K562 (cell line): ENCODE measurements at regions not wholly inside any gene's neighbourhood (a gene's known extent, or its start where the extent isn't known, plus 50 kb on each side); places are given as distances from the start of the nearest gene placed in this dataset.

Experiments
- ATAC-seq: fragments of 200-7000 bp; cut with Tn5 transposase; 3 replicates; pipeline ENCODE4 v1.9.1; 2020; ENCODE audit warnings: moderate library complexity
- BruUV-seq: library from RNA; stranded (reverse); fragments of 400-500 nt; replicated peaks from 2 replicates; lab custom pipeline; 2021; lab: Mats Ljungman, UMichigan
- CTCF ChIA-PET: fragments of 300-600 bp; formaldehyde crosslinking; extraction: SDS; loops from one replicate; lab custom pipeline; 2021; ENCODE audit warnings: low intra/inter-chr PET ratio; lab: Yijun Ruan, JAX
- POLR2A ChIA-PET: fragments of 300-600, 350-650 bp; sonication (Branson Sonifier 250); formaldehyde crosslinking; extraction: SDS; loops from one replicate; lab custom pipeline; 2021; ENCODE audit warnings: antibody characterized with exemption, inconsistent platforms; lab: Yijun Ruan, JAX
- DNase-seq, 4 experiments: peaks; one replicate each; pipeline versions ENCODE4 v3.0.0 to v3.0.0-alpha.2; 2011 to 2018; ENCODE audit warnings: low spot score in 3 of 4, mixed read lengths in 3 of 4; ENCODE audit errors: extremely low read depth in 1 of 4
- FAIRE-seq: peaks from 2 replicates; lab custom pipeline; 2011; peaks lifted over from hg19 to GRCh38; lab: Jason Lieb, UNC
- H2AFZ ChIP-seq: 2 replicates; pipeline ENCODE4 v1.6.0; 2011; ENCODE audit warnings: low read depth, low read length, control low read depth, inconsistent platforms
- H3K27ac ChIP-seq: fragments of 200-600 bp; 3 replicates; pipeline ENCODE4 v1.8.0; 2011; ENCODE audit warnings: low read depth, mild to moderate bottlenecking, control low read depth, inconsistent platforms, low read length, moderate library complexity, mixed read lengths; ENCODE audit errors: extremely low read depth
- H3K27me3 ChIP-seq, 2 experiments: fragments of 300-600 bp in 1 of 2; 2 replicates in 1 of 2; 3 replicates in 1 of 2; pipeline versions ENCODE4 v1.6.0 to v1.8.0; 2011; ENCODE audit warnings: inconsistent platforms in 2 of 2, low read length in 2 of 2, mild to moderate bottlenecking in 1 of 2, mixed read lengths in 1 of 2, moderate library complexity in 1 of 2; ENCODE audit not compliant: control insufficient read depth in 2 of 2, insufficient read depth in 2 of 2
- H3K36me3 ChIP-seq: fragments of 300-600 bp; 3 replicates; pipeline ENCODE4 v1.8.0; 2011; ENCODE audit warnings: mild to moderate bottlenecking, low read length, inconsistent platforms; ENCODE audit not compliant: control insufficient read depth, insufficient read depth
- H3K4me1 ChIP-seq, 2 experiments: fragments of 200-600 bp in 1 of 2; replicated peaks in 1 of 2; 2 replicates in 1 of 2; 3 replicates in 1 of 2; pipeline versions ENCODE4 v1.5.1 to v1.8.0; 2011; ENCODE audit warnings: inconsistent platforms in 2 of 2, low read length in 2 of 2, mild to moderate bottlenecking in 1 of 2, mixed read lengths in 1 of 2, moderate library complexity in 1 of 2; ENCODE audit not compliant: control insufficient read depth in 2 of 2, insufficient read depth in 2 of 2
- H3K4me2 ChIP-seq: 2 replicates; pipeline ENCODE4 v1.6.1; 2011; ENCODE audit warnings: low read length, control low read depth, inconsistent platforms, mixed read lengths; ENCODE audit not compliant: insufficient read depth
- H3K4me3 ChIP-seq: fragments of 200-600 bp; sonication (generic), shearing (Covaris generic); 2 replicates; pipeline ENCODE4 v1.5.1; 2016; ENCODE audit warnings: control low read depth, inconsistent platforms
- H3K79me2 ChIP-seq: fragments of 200-600 bp; 3 replicates; pipeline ENCODE4 v1.8.0; 2011; ENCODE audit warnings: low read length, inconsistent platforms; ENCODE audit not compliant: control insufficient read depth, insufficient read depth
- H3K9ac ChIP-seq, 2 experiments: 2 replicates each; pipeline versions ENCODE4 v1.6.0 to v1.6.1; 2011; ENCODE audit warnings: low read depth in 2 of 2, low read length in 2 of 2, control low read depth in 1 of 2, inconsistent platforms in 1 of 2, mild to moderate bottlenecking in 1 of 2, mixed read lengths in 1 of 2; ENCODE audit not compliant: insufficient read depth in 1 of 2
- H3K9me1 ChIP-seq: one replicate; pipeline ENCODE4 v1.6.0; 2011; ENCODE audit warnings: inconsistent platforms, mild to moderate bottlenecking, low read length, moderate library complexity; ENCODE audit not compliant: control insufficient read depth, insufficient read depth
- H3K9me3 ChIP-seq: replicated peaks from 2 replicates; pipeline ENCODE4 v1.5.1; 2011; ENCODE audit warnings: low read depth, low read length, inconsistent platforms; ENCODE audit not compliant: control insufficient read depth, insufficient read depth
- H4K20me1 ChIP-seq: replicated peaks from 2 replicates; pipeline ENCODE4 v1.6.1; 2011; ENCODE audit warnings: low read length, inconsistent platforms, mixed read lengths; ENCODE audit not compliant: control insufficient read depth, insufficient read depth
- ETS1 ChIP-seq: conservative IDR thresholded peaks from 2 replicates; pipeline ENCODE4 v1.6.1; 2011; ENCODE audit warnings: low read depth, mild to moderate bottlenecking, low read length; ENCODE audit not compliant: control insufficient read depth
- HNRNPL ChIP-seq: fragments of 200-400 bp; formaldehyde crosslinking; IDR thresholded peaks from 2 replicates; pipeline ENCODE4 v1.6.1; 2017; ENCODE audit warnings: low read depth, mild to moderate bottlenecking, low read length
- KHSRP ChIP-seq: fragments of 450-650 bp; IDR thresholded peaks from 2 replicates; pipeline ENCODE4 v1.6.1; 2017
- MAZ ChIP-seq, 2 experiments: fragments of 450-650 bp in 1 of 2; sonication (generic) in 1 of 2; formaldehyde crosslinking; IDR thresholded peaks in 1 of 2; conservative IDR thresholded peaks in 1 of 2; 2 replicates each; pipeline versions ENCODE4 v1.4.0 to v1.5.0; 2020; ENCODE audit warnings: mild to moderate bottlenecking in 1 of 2, missing genetic modification reagents in 1 of 2
- NFYB ChIP-seq: IDR thresholded peaks from 2 replicates; pipeline ENCODE4 v1.6.1; 2011; ENCODE audit warnings: mild to moderate bottlenecking, moderate library complexity; ENCODE audit not compliant: insufficient read length; ENCODE audit errors: extremely low read depth
- PTBP1 ChIP-seq: fragments of 200-400 bp; formaldehyde crosslinking; IDR thresholded peaks from 2 replicates; pipeline ENCODE4 v1.6.1; 2017; ENCODE audit warnings: low read depth, low read length
- VEZF1 ChIP-seq: fragments of 200-800 bp; sonication (Bioruptor generic); IDR thresholded peaks from 2 replicates; pipeline ENCODE4 v1.6.1; 2017; ENCODE audit warnings: missing genetic modification characterization, missing compliant biosample characterization
- ZNF76 ChIP-seq: fragments of 250-450 bp; sonication (Bioruptor Pico); IDR thresholded peaks from 2 replicates; pipeline ENCODE4 v1.4.0; 2020; ENCODE audit warnings: mild to moderate bottlenecking, moderate library complexity, borderline replicate concordance
- ZNF830 ChIP-seq: fragments of 250-450 bp; sonication (Bioruptor Pico); IDR thresholded peaks from 2 replicates; pipeline ENCODE4 v1.5.0; 2021; ENCODE audit warnings: mild to moderate bottlenecking
- in situ Hi-C: fragments of 300-500 bp; cut with MboI; formaldehyde crosslinking; loops from 4 replicates; pipeline ENCODE4 v1.15.0; 2018; ENCODE audit warnings: inconsistent platforms, mixed read lengths
- intact Hi-C: fragments of 100-400 bp; cut with micrococcal nuclease; formaldehyde crosslinking; loops from 2 replicates; pipeline ENCODE4 v1.14.2; 2022

GRCh38 chr12:70008944-70009343, 183.9 kb downstream of the MYRFL start:
- CTCF ChIA-PET, result no interaction called here
- no peaks in the 10 kb centered on the region for H3K9me3 ChIP-seq
- FAIRE-seq, result no peak
- H3K36me3 ChIP-seq, result no peaks in the 10 kb centered on the region
- ATAC-seq, result no peak
- no peaks in the 10 kb centered on the region for H3K79me2 ChIP-seq
- no peaks in the 10 kb centered on the region for H3K9me1 ChIP-seq
- H3K27me3 ChIP-seq, result no peaks in the 10 kb centered on the region
- H2AFZ ChIP-seq, result no peak overlapping the region
- no TSS peak for BruUV-seq
- in situ Hi-C loops, result no loop called here
- H3K9ac ChIP-seq, result no peak overlapping the region
- POLR2A ChIA-PET, result no interaction called here
- no peak overlapping the region for H3K4me2 ChIP-seq
- no peak overlapping the region for H3K27ac ChIP-seq
- TF ChIP-seq ETS1 (no peak), VEZF1 (no peak), ZNF830 (CRISPR knock-in tag) (no peak), HNRNPL (no peak), KHSRP (no peak), MAZ (CRISPR knock-in tag; conservative IDR thresholded peaks at IDR 0.05 in 1 of 2, IDR thresholded peaks at IDR 0.05 in 1 of 2) (no peak), ZNF76 (CRISPR knock-in tag) (no peak), NFYB (no peak), PTBP1 (no peak)
- TF ChIP-seq, all 486 proteins: peak for 0
- intact Hi-C loops, result no loop called here
- no peak overlapping the region for H3K4me3 ChIP-seq
- H3K4me1 ChIP-seq, result no peaks in the 10 kb centered on the region
- no peaks in the 10 kb centered on the region for H4K20me1 ChIP-seq
- no peak for DNase-seq
